Immature natural killer cell (primary cell): ENCODE measurements at regions not wholly inside any gene's neighbourhood (a gene's known extent, or its start where the extent isn't known, plus 50 kb on each side); places are given as distances from the start of the nearest gene placed in this dataset.
"Not testable (repeated sequence)": the region's sequence is repeated elsewhere in the genome, so short reads cannot be mapped to it uniquely, and the experiment has no call there.

Experiments used
- DNase-seq, 3 donors: peaks; one replicate each; pipeline ENCODE4 v3.0.0; 2022; ENCODE audit warnings: mixed read lengths in 1 of 3
- H3K27ac Mint-ChIP-seq, 6 donors: one replicate each; pipeline ENCODE4 v1.8.0; 2020; ENCODE audit warnings: mixed read lengths in 6 of 6, mild to moderate bottlenecking in 5 of 6, inconsistent platforms in 4 of 6, moderate library complexity in 3 of 6
- H3K27me3 Mint-ChIP-seq, 3 donors: one replicate each; pipeline ENCODE4 v1.8.0; 2020 to 2021; ENCODE audit warnings: low read depth in 3 of 3, mild to moderate bottlenecking in 3 of 3, mixed read lengths in 3 of 3, moderate library complexity in 3 of 3, inconsistent platforms in 1 of 3
- H3K36me3 Mint-ChIP-seq, 3 donors: one replicate each; pipeline ENCODE4 v1.8.0; 2020; ENCODE audit warnings: mixed read lengths in 3 of 3, inconsistent platforms in 2 of 3, mild to moderate bottlenecking in 2 of 3
- H3K4me1 Mint-ChIP-seq, 2 donors: one replicate each; pipeline ENCODE4 v1.8.0; 2020; ENCODE audit warnings: inconsistent platforms in 2 of 2, mild to moderate bottlenecking in 2 of 2, mixed read lengths in 2 of 2, moderate library complexity in 1 of 2
- H3K4me3 Mint-ChIP-seq, 5 donors: one replicate each; pipeline ENCODE4 v1.8.0; 2020; ENCODE audit warnings: mild to moderate bottlenecking in 5 of 5, mixed read lengths in 5 of 5, inconsistent platforms in 3 of 5, moderate library complexity in 3 of 5
- H3K9me3 Mint-ChIP-seq, 6 donors: one replicate each; pipeline ENCODE4 v1.8.0; 2020; ENCODE audit warnings: mild to moderate bottlenecking in 6 of 6, mixed read lengths in 6 of 6, inconsistent platforms in 4 of 6, moderate library complexity in 3 of 6

GRCh38 chr3:69496856-69497255, 111.0 kb upstream of the FRMD4B start:
- H3K4me1 Mint-ChIP-seq: peaks cover 0 to 4% of the 10 kb centered on the region in 2 donors
- peaks cover 0 to 6% (median 0%) of the 10 kb centered on the region in 6 donors for H3K9me3 Mint-ChIP-seq
- H3K27me3 Mint-ChIP-seq: peaks cover 4 to 8% (median 8%) of the 10 kb centered on the region in 3 donors
- no peak overlapping the region for H3K4me3 Mint-ChIP-seq
- no peak overlapping the region for H3K27ac Mint-ChIP-seq
- H3K36me3 Mint-ChIP-seq: no peaks in the 10 kb centered on the region
- no peak for DNase-seq

DNA sequence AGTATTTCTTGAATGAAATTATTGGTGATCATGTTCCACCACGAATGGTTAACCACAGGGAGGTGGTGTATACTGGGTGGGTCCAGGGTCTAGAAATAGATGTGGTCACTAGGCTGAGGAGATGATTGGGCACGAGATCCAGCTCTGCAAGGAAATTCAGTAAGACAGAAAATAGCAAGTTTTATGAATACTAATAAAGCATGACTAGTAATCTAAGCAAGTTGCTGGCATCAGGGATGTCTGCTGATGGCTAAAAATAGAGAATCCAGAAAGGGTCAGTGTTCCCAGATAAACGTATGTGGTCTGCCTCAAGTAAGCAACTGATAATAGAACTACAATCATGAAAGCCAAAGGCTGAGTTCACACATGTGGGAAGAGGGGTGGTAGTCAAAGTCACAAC, 108.3 kb upstream of the FRMD4B start:
- peaks cover 0 to 4% of the 10 kb centered on the region in 2 donors for H3K4me1 Mint-ChIP-seq
- no peak overlapping the region for H3K4me3 Mint-ChIP-seq
- H3K9me3 Mint-ChIP-seq: peaks cover 0 to under 1% (median 0%) of the 10 kb centered on the region in 6 donors
- H3K36me3 Mint-ChIP-seq: no peaks in the 10 kb centered on the region
- peaks cover 6 to 11% (median 6%) of the 10 kb centered on the region in 3 donors for H3K27me3 Mint-ChIP-seq
- no peak overlapping the region for H3K27ac Mint-ChIP-seq
- DNase-seq: no peak

- H3K36me3 Mint-ChIP-seq: no peaks in the 10 kb centered on the region
- no peaks in the 10 kb centered on the region for H3K9me3 Mint-ChIP-seq
- no peak overlapping the region for H3K4me3 Mint-ChIP-seq
- H3K27me3 Mint-ChIP-seq: peaks cover 4 to 12% (median 6%) of the 10 kb centered on the region in 3 donors
- no peak overlapping the region for H3K27ac Mint-ChIP-seq
- peaks cover 0 to 4% of the 10 kb centered on the region in 2 donors for H3K4me1 Mint-ChIP-seq
- no peak for DNase-seq
These were observed 107.3 kb upstream of the FRMD4B start for GRCh38 chr3:69493157-69493556.

DNA sequence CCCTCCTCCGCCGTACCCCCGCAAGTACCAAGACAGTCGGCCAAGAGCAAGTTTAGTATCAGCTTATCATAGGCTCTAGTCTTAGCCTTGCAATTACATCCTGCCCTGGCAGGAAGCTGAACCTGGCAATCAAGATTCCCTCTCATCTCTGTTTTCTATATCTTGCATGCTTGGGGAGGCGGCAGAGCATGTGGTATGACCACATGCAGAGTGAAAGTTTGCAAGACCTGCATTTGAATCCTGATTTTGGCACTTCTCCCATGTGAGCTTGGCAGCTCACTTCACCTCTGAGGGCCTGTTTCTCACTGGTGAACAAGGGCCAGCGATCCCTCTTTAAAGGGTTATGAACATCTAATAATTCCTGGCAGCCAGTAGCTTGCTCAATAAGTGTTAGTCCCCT, 106.1 kb upstream of the FRMD4B start:
- DNase-seq: no peak
- Mint-ChIP-seq H3K9me3 (no peaks in the 10 kb centered on the region), H3K4me3 (no peak overlapping the region), H3K4me1 (peaks cover 0 to 4% of the 10 kb centered on the region in 2 donors), H3K36me3 (no peaks in the 10 kb centered on the region), H3K27ac (no peak overlapping the region), H3K27me3 (peaks cover 4 to 10% (median 6%) of the 10 kb centered on the region in 3 donors)

- H3K27me3 Mint-ChIP-seq: peaks cover 2 to 10% (median 6%) of the 10 kb centered on the region in 3 donors
- no peaks in the 10 kb centered on the region for H3K9me3 Mint-ChIP-seq
- H3K4me1 Mint-ChIP-seq: peaks cover 0 to 4% of the 10 kb centered on the region in 2 donors
- no peak overlapping the region for H3K4me3 Mint-ChIP-seq
- H3K27ac Mint-ChIP-seq: no peak overlapping the region
- DNase-seq: no peak
- H3K36me3 Mint-ChIP-seq: no peaks in the 10 kb centered on the region
These were observed 105.1 kb upstream of the FRMD4B start for GRCh38 chr3:69490971-69491370.

- DNase-seq: no peak
- no peak overlapping the region for H3K27ac Mint-ChIP-seq
- H3K9me3 Mint-ChIP-seq: no peaks in the 10 kb centered on the region
- H3K4me3 Mint-ChIP-seq: no peak overlapping the region
- peaks cover 0 to 4% of the 10 kb centered on the region in 2 donors for H3K4me1 Mint-ChIP-seq
- H3K27me3 Mint-ChIP-seq: peaks cover 2 to 10% (median 5%) of the 10 kb centered on the region in 3 donors
- H3K36me3 Mint-ChIP-seq: no peaks in the 10 kb centered on the region
These were observed 104.3 kb upstream of the FRMD4B start for GRCh38 chr3:69490235-69490634.

GRCh38 chr3:69488026-69488425, 102.1 kb upstream of the FRMD4B start:
- DNase-seq: no peak
- H3K27me3 Mint-ChIP-seq: peaks cover 2 to 10% (median 2%) of the 10 kb centered on the region in 3 donors
- H3K9me3 Mint-ChIP-seq: peaks cover 0 to 1% (median 0%) of the 10 kb centered on the region in 6 donors
- no peak overlapping the region for H3K4me3 Mint-ChIP-seq
- H3K36me3 Mint-ChIP-seq: no peaks in the 10 kb centered on the region
- no peak overlapping the region for H3K27ac Mint-ChIP-seq
- H3K4me1 Mint-ChIP-seq: no peaks in the 10 kb centered on the region

DNA sequence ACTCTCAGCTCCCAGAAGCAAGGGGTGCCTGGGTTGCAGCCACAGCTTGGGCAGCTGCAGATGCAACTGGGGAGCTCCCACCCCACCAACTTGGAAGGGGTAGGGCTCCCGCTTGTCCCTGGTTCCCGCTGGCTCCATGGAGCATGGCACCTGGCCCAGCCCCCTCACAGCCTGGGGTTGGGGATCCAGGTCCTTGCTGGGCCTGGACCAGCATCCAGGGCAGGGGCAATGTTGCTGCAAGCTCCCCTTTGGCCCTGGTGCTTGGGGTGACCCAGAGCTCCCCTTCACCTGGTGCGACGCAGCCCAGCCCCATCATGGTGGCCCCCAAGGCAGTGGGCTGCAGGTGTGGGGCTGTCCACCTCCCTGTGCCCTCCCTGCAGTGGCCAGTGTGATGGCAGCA, 99.6 kb upstream of the FRMD4B start:
- Mint-ChIP-seq H3K27me3 (peaks cover 0 to 6% (median 4%) of the 10 kb centered on the region in 3 donors), H3K4me1 (no peaks in the 10 kb centered on the region), H3K4me3 (no peak overlapping the region), H3K27ac (no peak overlapping the region), H3K9me3 (peaks cover 0 to 1% (median 0%) of the 10 kb centered on the region in 6 donors), H3K36me3 (no peaks in the 10 kb centered on the region)
- no peak for DNase-seq

- H3K9me3 Mint-ChIP-seq: peaks cover 0 to 1% (median 0%) of the 10 kb centered on the region in 6 donors
- H3K27me3 Mint-ChIP-seq: peaks cover 0 to 6% (median 2%) of the 10 kb centered on the region in 3 donors
- no peaks in the 10 kb centered on the region for H3K36me3 Mint-ChIP-seq
- no peaks in the 10 kb centered on the region for H3K4me1 Mint-ChIP-seq
- H3K27ac Mint-ChIP-seq: no peak overlapping the region
- no peak for DNase-seq
- no peak overlapping the region for H3K4me3 Mint-ChIP-seq
These were observed 98.9 kb upstream of the FRMD4B start for GRCh38 chr3:69484507-69485393.

DNA sequence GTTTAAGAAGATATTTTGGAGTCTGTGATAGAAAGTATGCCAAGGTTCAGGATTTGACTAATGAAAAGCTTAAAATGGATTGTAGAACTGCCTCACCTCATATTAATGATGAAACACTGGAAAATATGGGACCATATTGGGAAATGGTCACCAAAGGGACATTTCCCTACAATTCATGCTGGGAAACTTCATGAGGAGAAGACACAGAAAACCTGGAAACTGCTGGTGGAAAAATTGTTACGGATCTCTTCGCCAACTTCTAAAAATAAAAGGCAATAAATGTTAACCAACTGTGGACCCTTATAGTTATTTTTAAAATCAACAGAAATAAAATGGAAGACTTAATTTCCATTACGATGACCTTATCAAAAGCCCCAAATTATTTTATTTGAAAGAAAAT, 97.6 kb upstream of the FRMD4B start:
- Mint-ChIP-seq H3K9me3 (peaks cover 0 to 1% (median 0%) of the 10 kb centered on the region in 6 donors), H3K27me3 (peaks cover 0 to 5% (median 2%) of the 10 kb centered on the region in 3 donors), H3K4me1 (no peaks in the 10 kb centered on the region), H3K27ac (no peak overlapping the region), H3K4me3 (no peak overlapping the region), H3K36me3 (no peaks in the 10 kb centered on the region)
- no peak for DNase-seq

GRCh38 chr3:69480986-69481385, 95.1 kb upstream of the FRMD4B start:
- H3K27ac Mint-ChIP-seq, DNase-seq, H3K36me3 Mint-ChIP-seq, H3K27me3 Mint-ChIP-seq, H3K4me3 Mint-ChIP-seq, H3K9me3 Mint-ChIP-seq, H3K4me1 Mint-ChIP-seq: not testable (repeated sequence)

DNA sequence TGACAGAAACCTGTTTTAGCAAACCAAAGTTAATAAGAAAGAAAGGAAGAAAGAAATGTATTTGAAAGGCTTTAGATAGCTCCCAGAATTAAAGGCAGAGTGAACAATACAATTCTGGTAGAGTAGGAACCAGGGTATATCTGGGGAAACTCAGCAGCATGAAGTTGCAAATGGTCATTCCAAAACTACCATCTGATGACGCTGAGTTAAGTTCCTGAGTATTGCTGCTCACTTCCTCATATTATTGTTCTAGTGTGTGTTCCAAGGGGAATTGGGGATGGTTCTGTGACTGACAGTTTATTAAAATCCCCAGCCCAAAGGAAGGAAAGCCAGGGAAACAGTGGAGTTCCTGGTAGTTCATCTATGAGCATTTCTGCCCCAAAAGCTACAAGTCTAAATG, 88.3 kb upstream of the FRMD4B start:
- H3K4me1 Mint-ChIP-seq: no peaks in the 10 kb centered on the region
- H3K27ac Mint-ChIP-seq: no peak overlapping the region
- no peak for DNase-seq
- H3K9me3 Mint-ChIP-seq: peaks cover 0 to 5% (median 0%) of the 10 kb centered on the region in 6 donors
- no peak overlapping the region for H3K4me3 Mint-ChIP-seq
- peaks cover 0 to 13% (median 2%) of the 10 kb centered on the region in 3 donors for H3K27me3 Mint-ChIP-seq
- no peaks in the 10 kb centered on the region for H3K36me3 Mint-ChIP-seq

DNA sequence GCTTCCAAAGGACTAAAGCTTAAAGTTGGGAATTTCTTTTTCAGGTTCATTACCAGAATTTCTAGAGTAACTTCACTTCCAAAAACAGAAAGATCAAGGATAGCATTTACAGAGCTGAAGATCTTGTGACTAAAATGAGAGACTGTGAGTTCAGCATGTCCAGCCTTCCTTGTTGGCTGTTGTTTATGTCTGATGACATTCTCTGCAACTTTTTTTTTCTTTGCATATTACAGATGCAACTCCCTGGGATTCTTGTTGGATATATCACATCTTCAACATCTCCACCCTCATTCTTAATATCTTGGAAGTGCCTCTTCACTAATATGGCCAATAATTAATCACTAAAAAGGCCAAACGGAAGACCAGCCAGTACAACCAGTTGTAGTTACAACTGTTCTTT, 86.2 kb upstream of the FRMD4B start:
- no peaks in the 10 kb centered on the region for H3K36me3 Mint-ChIP-seq
- H3K4me3 Mint-ChIP-seq: no peak overlapping the region
- no peak for DNase-seq
- H3K4me1 Mint-ChIP-seq: no peaks in the 10 kb centered on the region
- peaks cover 0 to 5% (median 0%) of the 10 kb centered on the region in 6 donors for H3K9me3 Mint-ChIP-seq
- H3K27ac Mint-ChIP-seq: no peak overlapping the region
- H3K27me3 Mint-ChIP-seq: peaks cover 0 to 13% (median 5%) of the 10 kb centered on the region in 3 donors

DNA sequence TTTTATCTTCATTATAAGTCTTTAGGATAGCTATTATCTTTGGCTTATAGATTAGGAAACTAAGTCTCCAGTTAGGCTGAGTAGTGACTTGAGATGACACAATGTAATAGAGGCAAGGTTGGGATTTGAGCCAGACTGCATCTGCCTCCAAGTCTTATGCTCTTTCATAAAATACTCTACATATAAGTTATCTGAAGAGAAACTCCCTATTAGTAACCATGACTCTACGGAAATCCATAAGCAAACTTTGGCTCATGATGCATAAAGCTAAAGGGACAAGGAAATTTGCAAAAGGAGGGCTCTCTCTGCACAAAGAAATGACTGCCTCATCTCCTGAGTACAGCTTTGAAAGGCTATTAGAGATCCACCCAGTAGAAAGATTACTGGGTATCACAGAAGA, 77.6 kb upstream of the FRMD4B start:
- Mint-ChIP-seq H3K36me3 (no peaks in the 10 kb centered on the region), H3K9me3 (no peaks in the 10 kb centered on the region), H3K27me3 (peaks cover 0 to 11% (median 2%) of the 10 kb centered on the region in 3 donors), H3K4me1 (no peaks in the 10 kb centered on the region), H3K27ac (no peak overlapping the region), H3K4me3 (no peak overlapping the region)
- no peak for DNase-seq

DNA sequence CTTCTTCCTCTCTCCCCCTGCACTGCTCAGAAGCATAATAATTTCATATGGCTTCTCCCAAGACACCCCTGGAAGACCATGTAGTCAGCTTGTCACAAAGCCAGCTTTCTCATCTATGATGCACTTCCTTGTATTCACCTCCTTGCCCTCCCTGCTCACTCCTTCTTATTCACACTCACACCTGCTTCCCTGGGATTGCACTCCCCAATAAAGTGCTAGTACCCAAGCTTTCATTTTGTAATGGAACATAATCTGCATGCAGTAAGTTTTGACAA, 76.9 kb upstream of the FRMD4B start:
- no peak overlapping the region for H3K27ac Mint-ChIP-seq
- no peaks in the 10 kb centered on the region for H3K4me1 Mint-ChIP-seq
- H3K36me3 Mint-ChIP-seq: no peaks in the 10 kb centered on the region
- no peaks in the 10 kb centered on the region for H3K9me3 Mint-ChIP-seq
- H3K27me3 Mint-ChIP-seq: peaks cover 0 to 13% (median 2%) of the 10 kb centered on the region in 3 donors
- H3K4me3 Mint-ChIP-seq: no peak overlapping the region
- no peak for DNase-seq
